ENCODE measurements at regions not wholly inside any gene's neighbourhood (a gene's known extent, or its start where the extent isn't known, plus 50 kb on each side); places are given as distances from the start of the nearest gene placed in this dataset.

GRCh38 chr11:38176686-38177322, 1578.8 kb upstream of the RAG2 start:
- DNase-seq (ENCODE audit: low read depth): no peak
- no peaks in the 10 kb centered on the region for H3K36me3 ChIP-seq (ENCODE audit: control insufficient read depth, insufficient read depth, low read length)
- H3K4me3 ChIP-seq (ENCODE audit: low read depth, low read length): no peak overlapping the region
- no peaks in the 10 kb centered on the region for H3K27me3 ChIP-seq (ENCODE audit: control insufficient read depth, insufficient read depth, low read length)
- ChIA-PET CTCF (no interaction called here), POLR2A (interaction anchor here (0.6 kb wide), 1 partner anchor 551 kb away, joined by 4 read pairs; no protein-coding TSS in a partner anchor)
- no peak for TF ChIP-seq CTCF (IDR thresholded peaks at IDR 0.05; ENCODE audit: insufficient read depth, low read depth, low read length)

- ChIA-PET POLR2A (no interaction called here), CTCF (no interaction called here)
- DNase-seq (ENCODE audit: low read depth): no peak
- Histone ChIP-seq H3K4me3 (ENCODE audit: low read depth, low read length) (no peak overlapping the region), H3K27me3 (ENCODE audit: control insufficient read depth, insufficient read depth, low read length) (no peaks in the 10 kb centered on the region), H3K36me3 (ENCODE audit: control insufficient read depth, insufficient read depth, low read length) (no peaks in the 10 kb centered on the region)
- TF ChIP-seq CTCF (IDR thresholded peaks at IDR 0.05; ENCODE audit: insufficient read depth, low read depth, low read length): no peak
These were observed 1575.6 kb upstream of the RAG2 start for GRCh38 chr11:38173676-38174075.

GRCh38 chr11:38169286-38169685, 1571.2 kb upstream of the RAG2 start:
- TF ChIP-seq CTCF (IDR thresholded peaks at IDR 0.05; ENCODE audit: insufficient read depth, low read depth, low read length): no peak
- Histone ChIP-seq H3K27me3 (ENCODE audit: control insufficient read depth, insufficient read depth, low read length) (no peaks in the 10 kb centered on the region), H3K4me3 (ENCODE audit: low read depth, low read length) (no peak overlapping the region), H3K36me3 (ENCODE audit: control insufficient read depth, insufficient read depth, low read length) (no peaks in the 10 kb centered on the region)
- POLR2A ChIA-PET: no interaction called here
- CTCF ChIA-PET: no interaction called here
- peak; percentile 6 for DNase-seq (ENCODE audit: low read depth)

GRCh38 chr11:38163526-38163925, 1565.5 kb upstream of the RAG2 start:
- Histone ChIP-seq H3K4me3 (ENCODE audit: low read depth, low read length) (no peak overlapping the region), H3K27me3 (ENCODE audit: control insufficient read depth, insufficient read depth, low read length) (no peaks in the 10 kb centered on the region), H3K36me3 (ENCODE audit: control insufficient read depth, insufficient read depth, low read length) (no peaks in the 10 kb centered on the region)
- ChIA-PET CTCF (no interaction called here), POLR2A (no interaction called here)
- DNase-seq (ENCODE audit: low read depth): no peak
- TF ChIP-seq CTCF (IDR thresholded peaks at IDR 0.05; ENCODE audit: insufficient read depth, low read depth, low read length): no peak

GRCh38 chr11:38160433-38160832, 1562.4 kb upstream of the RAG2 start:
- no peak for DNase-seq (ENCODE audit: low read depth)
- TF ChIP-seq CTCF (IDR thresholded peaks at IDR 0.05; ENCODE audit: insufficient read depth, low read depth, low read length): no peak
- Histone ChIP-seq H3K4me3 (ENCODE audit: low read depth, low read length) (no peak overlapping the region), H3K27me3 (ENCODE audit: control insufficient read depth, insufficient read depth, low read length) (no peaks in the 10 kb centered on the region), H3K36me3 (ENCODE audit: control insufficient read depth, insufficient read depth, low read length) (no peaks in the 10 kb centered on the region)
- POLR2A ChIA-PET: no interaction called here
- CTCF ChIA-PET: no interaction called here
